NB4 (cell line): ENCODE measurements at regions not wholly inside any gene's neighbourhood (a gene's known extent, or its start where the extent isn't known, plus 50 kb on each side); places are given as distances from the start of the nearest gene placed in this dataset.

Experiments
- DNase-seq: peaks from one replicate; pipeline ENCODE4 v3.0.0; 2010; ENCODE audit warnings: low read depth
- H3K4me3 ChIP-seq: one replicate; pipeline ENCODE4 v1.5.1; 2011; ENCODE audit warnings: mild to moderate bottlenecking, low read depth, low read length, moderate library complexity
- MYC ChIP-seq: IDR thresholded peaks from 2 replicates; pipeline ENCODE4 v1.6.1; 2011; ENCODE audit warnings: low read depth, low read length
- POLR2A ChIP-seq: IDR thresholded peaks from 2 replicates; pipeline ENCODE4 v1.6.1; 2011; ENCODE audit warnings: mild to moderate bottlenecking; ENCODE audit not compliant: insufficient read length; ENCODE audit errors: extremely low read depth
- TF ChIP-seq, protein P1 (sequence below): IDR thresholded peaks from 2 replicates; pipeline ENCODE4 v1.6.1; 2011; ENCODE audit warnings: low read depth, low read length
- TF ChIP-seq, protein P2 (sequence below): IDR thresholded peaks from one replicate; pipeline ENCODE4 v1.5.1; 2012; ENCODE audit warnings: low read depth, low read length

DNA sequence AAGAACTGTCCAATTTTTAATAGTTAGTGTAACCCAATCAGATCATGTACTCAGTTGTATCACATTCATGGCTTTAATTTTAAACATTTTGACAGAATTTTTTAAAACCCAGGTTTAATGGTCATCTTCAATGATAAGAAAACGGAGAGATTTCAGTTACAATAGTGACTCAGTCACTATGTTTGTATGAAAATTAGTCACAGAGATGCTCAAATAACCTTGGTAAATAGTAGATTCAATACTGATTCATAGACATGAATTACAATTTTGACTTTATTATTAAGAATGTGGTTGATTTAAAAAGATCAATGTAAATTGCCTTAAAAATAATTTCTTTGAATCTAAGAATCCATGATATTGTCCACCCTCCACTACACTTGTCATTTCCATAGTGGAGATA, 64.6 kb upstream of the TYRP1 start:
- no peak overlapping the region for H3K4me3 ChIP-seq
- TF ChIP-seq MYC (no peak), POLR2A (no peak)
- TF ChIP-seq, protein P1, sequence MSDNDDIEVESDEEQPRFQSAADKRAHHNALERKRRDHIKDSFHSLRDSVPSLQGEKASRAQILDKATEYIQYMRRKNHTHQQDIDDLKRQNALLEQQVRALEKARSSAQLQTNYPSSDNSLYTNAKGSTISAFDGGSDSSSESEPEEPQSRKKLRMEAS, result no peak
- TF ChIP-seq, protein P2, sequence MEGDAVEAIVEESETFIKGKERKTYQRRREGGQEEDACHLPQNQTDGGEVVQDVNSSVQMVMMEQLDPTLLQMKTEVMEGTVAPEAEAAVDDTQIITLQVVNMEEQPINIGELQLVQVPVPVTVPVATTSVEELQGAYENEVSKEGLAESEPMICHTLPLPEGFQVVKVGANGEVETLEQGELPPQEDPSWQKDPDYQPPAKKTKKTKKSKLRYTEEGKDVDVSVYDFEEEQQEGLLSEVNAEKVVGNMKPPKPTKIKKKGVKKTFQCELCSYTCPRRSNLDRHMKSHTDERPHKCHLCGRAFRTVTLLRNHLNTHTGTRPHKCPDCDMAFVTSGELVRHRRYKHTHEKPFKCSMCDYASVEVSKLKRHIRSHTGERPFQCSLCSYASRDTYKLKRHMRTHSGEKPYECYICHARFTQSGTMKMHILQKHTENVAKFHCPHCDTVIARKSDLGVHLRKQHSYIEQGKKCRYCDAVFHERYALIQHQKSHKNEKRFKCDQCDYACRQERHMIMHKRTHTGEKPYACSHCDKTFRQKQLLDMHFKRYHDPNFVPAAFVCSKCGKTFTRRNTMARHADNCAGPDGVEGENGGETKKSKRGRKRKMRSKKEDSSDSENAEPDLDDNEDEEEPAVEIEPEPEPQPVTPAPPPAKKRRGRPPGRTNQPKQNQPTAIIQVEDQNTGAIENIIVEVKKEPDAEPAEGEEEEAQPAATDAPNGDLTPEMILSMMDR, result no peak
- no peak for DNase-seq

DNA sequence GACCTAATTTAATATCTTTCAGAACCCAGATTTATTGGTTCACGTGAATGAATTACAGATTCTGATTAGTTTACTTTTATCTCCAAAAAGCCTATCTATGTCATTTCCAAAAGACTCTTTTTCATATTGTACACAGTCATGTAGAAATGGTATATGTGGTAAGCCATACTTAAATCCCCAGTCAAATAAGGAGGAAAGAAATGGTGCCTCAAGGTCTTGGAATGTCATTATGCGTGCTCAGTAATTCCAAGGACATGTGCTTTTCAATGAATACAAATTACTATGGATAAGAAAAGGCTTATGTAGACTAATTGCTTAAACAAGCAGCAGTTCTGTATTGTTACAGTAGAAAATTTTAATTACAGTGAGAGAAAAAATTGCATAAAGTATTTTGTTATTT, 64.1 kb upstream of the TYRP1 start:
- DNase-seq, result no peak
- TF ChIP-seq MYC, result no peak
- TF ChIP-seq, protein P2, result no peak
- TF ChIP-seq, protein P1, result no peak
- TF ChIP-seq POLR2A, result no peak
- no peak overlapping the region for H3K4me3 ChIP-seq

DNA sequence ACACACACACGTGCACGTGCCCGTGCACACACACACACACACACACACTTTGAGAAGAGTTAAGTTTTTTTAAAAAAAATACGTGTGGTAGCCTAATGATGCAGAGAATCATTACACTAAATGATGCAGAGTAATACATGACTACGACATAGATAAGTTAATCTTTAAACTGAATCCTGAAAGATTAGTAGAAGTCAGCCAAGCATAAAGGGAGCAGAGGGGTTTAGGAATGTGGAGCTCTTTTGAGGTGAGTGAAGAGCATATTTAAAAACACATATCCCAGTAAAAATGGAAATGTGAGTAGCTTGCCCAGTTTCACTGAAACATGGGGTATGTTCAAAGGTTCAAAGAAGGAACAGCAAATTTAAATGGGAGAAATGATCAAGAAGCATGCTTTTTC, 61.3 kb upstream of the TYRP1 start:
- no peak overlapping the region for H3K4me3 ChIP-seq
- DNase-seq, result no peak
- TF ChIP-seq MYC, result no peak
- TF ChIP-seq POLR2A, result no peak
- TF ChIP-seq, protein P2, result no peak
- TF ChIP-seq, protein P1, result no peak

DNA sequence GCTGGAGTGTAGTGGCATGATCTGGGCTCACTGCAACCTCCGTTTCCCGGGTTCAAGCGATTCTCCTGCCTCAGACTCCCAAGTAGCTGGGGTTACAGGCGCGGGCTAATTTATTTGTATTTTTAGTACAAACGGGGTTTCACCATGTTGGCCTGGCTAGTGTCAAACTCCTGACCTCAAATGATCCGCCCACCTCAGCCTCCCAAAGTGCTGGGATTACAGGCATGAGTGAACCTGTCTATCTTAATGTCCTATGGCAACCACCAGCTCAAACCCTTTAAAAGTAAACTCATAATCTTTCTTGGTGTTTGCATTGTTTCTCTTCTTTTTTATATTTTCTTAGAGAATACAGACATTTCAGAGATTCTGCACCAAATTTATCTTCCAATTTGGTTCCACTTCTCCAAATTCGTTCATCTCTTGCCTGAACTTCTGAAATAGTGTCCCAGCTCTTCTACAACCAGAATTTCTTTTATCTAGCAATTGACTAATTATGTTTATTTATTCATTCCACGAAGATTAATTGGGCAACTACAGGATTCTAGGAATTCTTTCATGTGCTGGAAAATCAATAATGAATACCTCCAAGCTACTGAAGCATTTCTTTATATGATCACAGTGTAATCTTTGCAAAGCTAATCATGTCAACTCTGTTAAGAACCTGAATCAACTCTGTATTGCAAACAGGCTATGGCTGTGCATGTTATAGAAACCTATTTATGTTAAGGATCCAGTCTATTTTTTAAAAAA, 60.0 kb upstream of the TYRP1 start:
- no peak for DNase-seq
- no peak overlapping the region for H3K4me3 ChIP-seq
- TF ChIP-seq, protein P2, result no peak
- TF ChIP-seq MYC (no peak), POLR2A (no peak)
- TF ChIP-seq, protein P1, result no peak

DNA sequence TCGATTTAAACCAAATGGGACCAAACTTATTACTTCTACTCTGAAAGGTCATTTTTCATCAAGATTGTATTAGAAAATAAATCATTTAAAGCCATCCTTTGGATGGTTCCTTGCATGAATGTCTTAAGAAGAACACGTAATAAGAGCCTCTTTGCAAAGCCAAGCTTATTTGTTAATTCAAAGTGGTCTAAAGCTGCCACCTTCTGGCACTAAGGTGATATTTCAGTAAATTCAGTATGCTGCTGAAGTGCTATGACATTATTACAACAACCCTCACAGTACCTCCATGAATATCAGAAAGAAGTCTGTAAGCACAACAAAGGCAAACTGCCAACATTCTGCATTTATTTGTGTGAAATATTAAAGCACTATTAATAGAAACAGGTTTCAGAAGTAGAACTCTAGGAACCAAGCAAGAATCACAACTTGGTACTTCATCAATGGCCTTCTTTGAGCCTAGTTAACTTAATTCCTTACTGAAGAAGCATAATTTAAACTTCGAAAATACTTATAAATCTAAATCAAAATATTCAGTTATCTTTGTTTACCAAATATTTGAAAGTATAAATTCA, 53.1 kb upstream of the TYRP1 start:
- no peak for TF ChIP-seq POLR2A
- TF ChIP-seq, protein P1, result no peak
- TF ChIP-seq, protein P2, result peak; percentile 58
- H3K4me3 ChIP-seq, result no peak overlapping the region
- DNase-seq, result peak; percentile 73
